HG03103 (cell line): ENCODE measurements at regions not wholly inside any gene's neighbourhood (a gene's known extent, or its start where the extent isn't known, plus 50 kb on each side); places are given as distances from the start of the nearest gene placed in this dataset.

Experiments
- ATAC-seq: cut with Tn5 transposase; IDR thresholded peaks from one replicate; pipeline ENCODE4 v1.9.1; 2021; ENCODE audit warnings: low read depth; ENCODE audit not compliant: unreplicated experiment

DNA sequence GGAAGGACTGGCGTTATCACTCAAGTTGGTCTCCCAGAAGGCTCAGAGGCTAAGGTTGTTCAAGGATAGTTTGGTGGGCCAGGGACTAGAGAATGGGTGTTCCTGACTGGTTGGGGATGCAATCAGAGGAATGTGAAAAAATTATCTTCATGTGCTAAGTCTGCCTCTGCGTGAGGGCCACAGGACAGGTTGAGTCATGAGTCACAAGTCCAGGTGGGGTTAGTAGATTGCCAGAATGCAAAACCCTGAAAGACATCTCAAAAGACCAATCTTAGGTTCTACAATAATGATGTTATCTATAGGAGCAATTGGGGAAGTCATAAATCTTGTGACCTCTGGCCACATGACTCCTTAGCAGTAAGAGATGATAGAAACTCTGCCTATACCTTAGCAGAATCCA lies 220.1 kb upstream of the EEA1 start:
- no peak for ATAC-seq

- ATAC-seq = no peak
Measured at GRCh38 chr12:93151079-93151762, 222.1 kb upstream of the EEA1 start.

DNA sequence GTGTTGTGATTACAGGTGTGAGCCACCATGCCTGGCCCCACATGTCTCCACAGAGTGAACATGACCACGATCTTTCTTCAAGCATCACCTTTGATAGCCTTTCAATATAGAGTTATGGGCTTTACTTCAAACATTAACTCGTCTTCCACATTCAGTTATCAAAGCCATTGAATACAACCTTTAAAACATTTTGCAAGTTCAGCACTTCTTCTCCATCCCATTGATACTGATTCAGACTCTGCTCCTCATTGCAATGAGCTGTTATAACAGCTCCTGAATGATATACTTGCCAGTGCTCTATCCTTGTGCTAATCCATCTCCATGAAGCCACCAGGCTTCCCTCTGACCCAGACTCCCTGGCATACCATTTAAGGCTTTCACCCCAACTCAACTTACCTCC lies 223.5 kb upstream of the EEA1 start:
- no peak for ATAC-seq

- no peak for ATAC-seq
Measured at GRCh38 chr12:93153321-93153720, 224.2 kb upstream of the EEA1 start.

DNA sequence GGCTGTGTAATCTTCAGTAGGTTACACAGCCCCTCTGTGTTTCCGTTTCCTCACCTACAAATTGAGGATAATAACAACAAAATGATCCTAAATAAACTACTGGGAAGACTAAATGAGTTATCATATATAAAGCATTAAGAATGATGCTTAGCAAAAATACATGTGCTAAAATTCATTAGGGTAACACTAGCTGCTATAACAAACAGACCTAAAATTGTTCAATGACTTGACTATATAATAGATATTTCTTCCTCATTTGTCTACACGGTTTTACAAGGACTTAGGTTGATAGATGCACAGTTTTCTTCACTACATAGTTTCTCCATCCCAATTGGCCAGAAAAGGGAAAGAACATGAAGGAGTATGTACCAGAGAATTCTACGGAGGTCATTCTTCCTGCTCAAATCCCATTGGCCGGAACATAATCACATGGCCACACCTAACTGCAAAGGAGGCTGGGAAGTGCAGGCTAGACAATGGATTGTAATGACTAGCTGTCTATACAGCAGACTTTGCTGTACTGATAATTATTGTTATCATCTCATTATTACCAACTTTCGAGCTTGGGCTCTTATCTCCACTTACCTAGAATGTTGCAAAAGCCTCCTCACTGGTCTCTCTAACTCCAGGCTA lies 223.5 kb upstream of the NUDT4 start:
- ATAC-seq = no peak

- no peak for ATAC-seq
Measured at GRCh38 chr12:93154753-93155480, 222.8 kb upstream of the NUDT4 start.

DNA sequence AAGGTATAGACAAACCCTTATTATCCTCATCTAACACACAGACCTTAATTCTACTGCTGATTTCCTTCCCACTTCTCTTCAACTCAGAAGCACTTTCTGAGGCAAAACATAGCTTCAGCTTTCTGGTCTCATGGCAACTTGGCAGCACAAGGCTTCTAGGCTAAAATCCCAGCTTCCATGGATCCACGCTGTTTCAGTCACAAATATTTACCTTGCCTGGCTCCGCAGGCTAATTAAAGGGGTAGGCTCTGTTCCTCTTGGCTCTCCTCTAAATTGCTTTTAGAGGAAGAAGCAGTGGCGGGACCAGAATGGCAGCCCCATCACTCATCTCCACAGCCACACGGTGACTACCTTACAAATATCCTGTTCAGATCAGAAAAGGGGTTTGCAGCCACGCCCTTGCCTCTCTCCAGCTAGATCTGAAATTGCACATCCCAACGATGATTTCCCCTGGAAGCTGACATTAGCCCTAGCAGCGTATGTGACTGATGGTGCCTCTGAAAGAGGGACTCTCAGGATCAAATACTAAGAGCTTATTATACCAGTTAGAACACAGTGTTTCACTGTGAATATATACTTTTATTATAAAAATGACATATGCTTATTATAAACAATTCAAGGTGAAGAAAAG lies 221.5 kb upstream of the NUDT4 start:
- ATAC-seq = no peak

DNA sequence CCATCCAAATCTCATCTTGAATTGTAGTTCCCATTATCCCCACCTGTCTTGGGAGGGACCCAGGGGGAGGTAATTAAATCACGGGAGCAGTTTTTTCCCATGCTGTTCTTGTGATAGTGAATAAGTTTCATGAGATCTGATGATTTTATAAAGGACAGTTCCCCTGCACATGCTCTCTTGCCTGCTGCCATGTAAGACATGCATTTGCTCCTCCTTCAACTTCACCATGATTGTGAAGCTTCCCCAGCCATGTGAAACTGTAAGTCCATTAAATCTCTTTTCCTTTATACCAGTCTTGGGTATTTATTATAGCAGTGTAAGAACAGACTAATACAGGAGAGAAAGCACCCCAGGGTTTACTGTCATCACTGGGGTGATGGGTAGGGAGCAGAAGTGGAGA lies 220.4 kb upstream of the NUDT4 start:
- no peak for ATAC-seq

GRCh38 chr12:93158065-93158843 lies 219.5 kb upstream of the NUDT4 start:
- no peak for ATAC-seq

DNA sequence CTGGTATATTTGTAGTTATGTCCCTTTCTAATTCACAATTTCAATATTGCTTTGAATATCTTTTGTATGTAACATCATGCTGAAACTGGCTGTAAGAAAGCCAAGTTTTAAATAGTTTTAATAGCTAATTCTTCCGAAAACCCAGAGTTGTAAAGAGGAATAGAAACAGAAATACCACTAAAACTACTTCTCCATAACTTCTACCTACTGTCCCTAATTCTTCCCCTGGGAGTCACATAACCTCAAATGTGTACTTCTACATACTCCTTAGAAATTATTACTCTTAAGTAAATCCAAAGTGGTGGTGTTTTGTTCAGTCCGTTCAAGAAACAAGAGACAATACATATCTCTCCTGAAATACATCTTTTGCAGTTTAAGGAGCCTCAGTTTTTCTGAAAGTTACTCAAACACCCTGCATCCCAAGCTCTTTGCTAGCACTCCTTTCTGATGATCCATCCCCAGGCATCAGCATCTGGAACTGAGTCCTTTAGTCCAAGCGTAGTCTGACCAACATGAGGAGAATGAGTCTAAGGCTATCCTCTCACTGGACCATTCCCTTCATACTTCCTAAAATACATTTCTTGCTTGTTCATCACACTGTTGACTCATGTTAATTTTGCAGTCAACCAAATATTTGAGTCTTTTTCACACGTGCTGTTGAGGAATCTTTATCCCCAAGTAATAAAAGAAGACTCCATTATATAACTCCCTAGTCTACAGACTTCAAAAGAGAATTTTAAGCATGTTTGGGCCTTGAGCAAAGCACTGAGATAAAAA lies 214.3 kb upstream of the NUDT4 start:
- ATAC-seq = no peak

- no peak for ATAC-seq
Measured at GRCh38 chr12:93164103-93164880, 213.4 kb upstream of the NUDT4 start.

GRCh38 chr12:93165384-93165932 lies 212.3 kb upstream of the NUDT4 start:
- ATAC-seq = no peak

DNA sequence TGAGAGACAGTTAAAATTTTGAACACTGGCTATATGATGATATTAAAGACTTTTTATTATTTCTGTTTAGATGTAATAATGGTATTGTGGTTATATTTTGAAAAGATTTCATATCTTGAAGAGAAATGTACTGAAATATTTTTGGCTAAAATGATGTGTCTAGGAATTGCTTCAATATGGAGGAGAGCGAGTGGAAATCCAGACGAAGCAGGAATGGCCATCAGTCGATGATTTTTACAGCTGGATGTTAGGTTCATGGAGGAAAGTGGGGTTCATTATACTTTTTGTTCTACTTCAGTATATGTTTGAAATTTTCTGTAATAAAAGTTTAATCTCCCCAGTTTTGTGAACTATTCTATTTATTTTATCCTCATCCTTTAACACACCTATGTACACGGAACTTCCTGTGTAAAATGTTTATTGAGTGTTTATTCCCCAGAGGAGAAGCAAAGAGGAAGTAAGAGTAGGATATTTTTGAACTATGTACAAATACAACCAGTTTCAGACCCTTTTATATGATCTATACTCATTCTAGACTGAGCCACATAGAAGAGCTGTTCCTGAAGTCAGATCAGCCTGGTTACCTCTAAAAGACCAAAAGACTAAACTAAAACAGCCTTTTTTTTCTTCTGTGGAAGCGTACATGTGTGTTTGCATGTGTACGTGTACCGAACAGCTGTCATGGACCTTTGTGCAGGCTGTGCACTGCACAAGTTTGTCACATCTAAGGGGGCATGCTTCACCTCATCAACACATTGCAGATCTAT lies 211.0 kb upstream of the NUDT4 start:
- ATAC-seq = peak; percentile 85

GRCh38 chr12:93167331-93167730 lies 210.4 kb upstream of the NUDT4 start:
- ATAC-seq = peak; percentile 4

GRCh38 chr12:93167841-93168492 lies 209.8 kb upstream of the NUDT4 start:
- ATAC-seq = peak; percentile 44

GRCh38 chr12:93168751-93169150 lies 209.0 kb upstream of the NUDT4 start:
- ATAC-seq = no peak

DNA sequence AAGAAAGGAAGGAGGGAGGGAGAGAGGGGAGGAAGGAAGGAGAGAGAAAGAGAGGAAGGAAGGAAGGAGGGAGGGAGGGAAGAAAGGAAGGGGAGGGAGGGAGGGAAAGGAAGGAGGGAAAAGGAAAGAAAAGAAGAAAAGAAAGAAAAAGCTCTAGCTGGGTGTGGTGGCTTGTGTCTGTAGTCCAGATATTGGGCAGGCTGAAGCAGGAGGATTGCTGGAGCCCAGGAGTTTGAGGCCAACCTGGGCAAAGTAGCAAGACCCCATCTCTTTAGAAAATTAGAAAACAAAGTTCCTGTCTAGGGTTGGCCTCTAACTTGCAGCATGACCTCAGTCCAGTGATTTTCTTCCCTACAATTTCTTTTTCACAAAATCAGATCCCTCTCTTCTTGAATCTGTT lies 208.2 kb upstream of the NUDT4 start:
- no peak for ATAC-seq

GRCh38 chr12:93170928-93171327 lies 206.8 kb upstream of the NUDT4 start:
- no peak for ATAC-seq
